ENCODE measurements at regions not wholly inside any gene's neighbourhood (a gene's known extent, or its start where the extent isn't known, plus 50 kb on each side); places are given as distances from the start of the nearest gene placed in this dataset.

DNA sequence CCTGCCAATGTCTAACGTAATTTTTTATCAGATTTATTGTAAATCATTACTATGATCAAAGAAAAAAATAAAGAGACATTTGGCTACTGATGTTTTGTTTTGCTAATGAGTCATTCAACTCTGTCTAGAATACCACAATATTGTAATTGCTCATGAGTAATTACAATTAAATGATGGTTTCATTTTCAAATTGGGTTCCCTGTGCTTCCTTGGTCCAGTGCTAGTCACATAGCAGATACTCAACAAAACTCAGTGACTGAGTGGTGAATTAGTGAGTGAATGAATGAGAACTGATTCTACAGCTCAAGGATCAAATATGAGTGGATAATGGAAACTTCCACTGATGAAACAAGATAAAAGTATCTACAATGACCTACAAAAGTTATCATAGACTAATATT, 304.7 kb downstream of the POU4F1 start:
- Histone ChIP-seq H3K9ac (ENCODE audit: low read length) (no peak overlapping the region), H3K9me3 (ENCODE audit: low read length) (no peaks in the 10 kb centered on the region), H2AFZ (ENCODE audit: low read depth, low read length) (no peak overlapping the region), H3K4me2 (ENCODE audit: low read length) (no peak overlapping the region), H3K4me3 (ENCODE audit: low read length) (no peak overlapping the region), H3K36me3 (ENCODE audit: insufficient read depth, low read length) (no peaks in the 10 kb centered on the region), H4K20me1 (ENCODE audit: insufficient read depth) (no peaks in the 10 kb centered on the region), H3F3A (ENCODE audit: insufficient read depth, low read length, poor library complexity, severe bottlenecking) (no peaks in the 10 kb centered on the region), H3K79me2 (replicated peaks; ENCODE audit: insufficient read depth, low read length) (no peaks in the 10 kb centered on the region), H3K27ac (ENCODE audit: low read length) (no peak overlapping the region), H3K27me3 (ENCODE audit: insufficient read depth, low read depth, low read length) (no peaks in the 10 kb centered on the region), H3K9me2 (ENCODE audit: insufficient read depth, low read length) (no peaks in the 10 kb centered on the region)
- TF ChIP-seq, protein P1, sequence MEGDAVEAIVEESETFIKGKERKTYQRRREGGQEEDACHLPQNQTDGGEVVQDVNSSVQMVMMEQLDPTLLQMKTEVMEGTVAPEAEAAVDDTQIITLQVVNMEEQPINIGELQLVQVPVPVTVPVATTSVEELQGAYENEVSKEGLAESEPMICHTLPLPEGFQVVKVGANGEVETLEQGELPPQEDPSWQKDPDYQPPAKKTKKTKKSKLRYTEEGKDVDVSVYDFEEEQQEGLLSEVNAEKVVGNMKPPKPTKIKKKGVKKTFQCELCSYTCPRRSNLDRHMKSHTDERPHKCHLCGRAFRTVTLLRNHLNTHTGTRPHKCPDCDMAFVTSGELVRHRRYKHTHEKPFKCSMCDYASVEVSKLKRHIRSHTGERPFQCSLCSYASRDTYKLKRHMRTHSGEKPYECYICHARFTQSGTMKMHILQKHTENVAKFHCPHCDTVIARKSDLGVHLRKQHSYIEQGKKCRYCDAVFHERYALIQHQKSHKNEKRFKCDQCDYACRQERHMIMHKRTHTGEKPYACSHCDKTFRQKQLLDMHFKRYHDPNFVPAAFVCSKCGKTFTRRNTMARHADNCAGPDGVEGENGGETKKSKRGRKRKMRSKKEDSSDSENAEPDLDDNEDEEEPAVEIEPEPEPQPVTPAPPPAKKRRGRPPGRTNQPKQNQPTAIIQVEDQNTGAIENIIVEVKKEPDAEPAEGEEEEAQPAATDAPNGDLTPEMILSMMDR (IDR thresholded peaks at IDR 0.05; ENCODE audit: poor library complexity, severe bottlenecking), result no peak
- TF ChIP-seq, protein P2, sequence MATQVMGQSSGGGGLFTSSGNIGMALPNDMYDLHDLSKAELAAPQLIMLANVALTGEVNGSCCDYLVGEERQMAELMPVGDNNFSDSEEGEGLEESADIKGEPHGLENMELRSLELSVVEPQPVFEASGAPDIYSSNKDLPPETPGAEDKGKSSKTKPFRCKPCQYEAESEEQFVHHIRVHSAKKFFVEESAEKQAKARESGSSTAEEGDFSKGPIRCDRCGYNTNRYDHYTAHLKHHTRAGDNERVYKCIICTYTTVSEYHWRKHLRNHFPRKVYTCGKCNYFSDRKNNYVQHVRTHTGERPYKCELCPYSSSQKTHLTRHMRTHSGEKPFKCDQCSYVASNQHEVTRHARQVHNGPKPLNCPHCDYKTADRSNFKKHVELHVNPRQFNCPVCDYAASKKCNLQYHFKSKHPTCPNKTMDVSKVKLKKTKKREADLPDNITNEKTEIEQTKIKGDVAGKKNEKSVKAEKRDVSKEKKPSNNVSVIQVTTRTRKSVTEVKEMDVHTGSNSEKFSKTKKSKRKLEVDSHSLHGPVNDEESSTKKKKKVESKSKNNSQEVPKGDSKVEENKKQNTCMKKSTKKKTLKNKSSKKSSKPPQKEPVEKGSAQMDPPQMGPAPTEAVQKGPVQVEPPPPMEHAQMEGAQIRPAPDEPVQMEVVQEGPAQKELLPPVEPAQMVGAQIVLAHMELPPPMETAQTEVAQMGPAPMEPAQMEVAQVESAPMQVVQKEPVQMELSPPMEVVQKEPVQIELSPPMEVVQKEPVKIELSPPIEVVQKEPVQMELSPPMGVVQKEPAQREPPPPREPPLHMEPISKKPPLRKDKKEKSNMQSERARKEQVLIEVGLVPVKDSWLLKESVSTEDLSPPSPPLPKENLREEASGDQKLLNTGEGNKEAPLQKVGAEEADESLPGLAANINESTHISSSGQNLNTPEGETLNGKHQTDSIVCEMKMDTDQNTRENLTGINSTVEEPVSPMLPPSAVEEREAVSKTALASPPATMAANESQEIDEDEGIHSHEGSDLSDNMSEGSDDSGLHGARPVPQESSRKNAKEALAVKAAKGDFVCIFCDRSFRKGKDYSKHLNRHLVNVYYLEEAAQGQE (IDR thresholded peaks at IDR 0.05; ENCODE audit: borderline replicate concordance), result no peak
- TF ChIP-seq RAD21 (conservative IDR thresholded peaks at IDR 0.05) (no peak), TAF1 (IDR thresholded peaks at IDR 0.05; ENCODE audit: low read depth) (no peak)

DNA sequence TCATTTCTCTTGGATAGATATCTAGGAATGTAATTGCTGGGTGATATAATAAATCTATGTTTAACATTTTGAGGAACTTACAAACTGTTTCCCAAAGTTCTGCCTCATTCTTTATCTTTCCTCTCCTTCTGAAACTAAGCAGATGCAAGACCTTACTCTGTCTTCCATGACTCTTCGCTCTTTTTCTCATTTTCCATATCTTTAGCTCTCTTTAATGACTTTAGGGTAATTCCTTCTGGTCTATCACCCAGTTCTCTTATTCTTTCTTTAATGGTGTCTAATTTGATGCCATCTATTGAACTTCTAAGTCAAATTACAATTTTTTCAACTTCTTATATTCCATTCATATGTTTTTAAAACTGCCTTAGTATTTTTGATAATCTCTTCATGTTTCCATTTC, 316.6 kb downstream of the POU4F1 start:
- Histone ChIP-seq H2AFZ (ENCODE audit: low read depth, low read length) (no peak overlapping the region), H4K20me1 (ENCODE audit: insufficient read depth) (no peaks in the 10 kb centered on the region), H3K27ac (ENCODE audit: low read length) (no peak overlapping the region), H3K79me2 (replicated peaks; ENCODE audit: insufficient read depth, low read length) (no peaks in the 10 kb centered on the region), H3K4me3 (ENCODE audit: low read length) (no peak overlapping the region), H3F3A (ENCODE audit: insufficient read depth, low read length, poor library complexity, severe bottlenecking) (no peaks in the 10 kb centered on the region), H3K4me2 (ENCODE audit: low read length) (no peak overlapping the region), H3K9me2 (ENCODE audit: insufficient read depth, low read length) (no peaks in the 10 kb centered on the region), H3K27me3 (ENCODE audit: insufficient read depth, low read depth, low read length) (no peaks in the 10 kb centered on the region), H3K9ac (ENCODE audit: low read length) (no peak overlapping the region), H3K9me3 (ENCODE audit: low read length) (peaks cover 7% of the 10 kb centered on the region), H3K36me3 (ENCODE audit: insufficient read depth, low read length) (no peaks in the 10 kb centered on the region)
- TF ChIP-seq MXI1 (conservative IDR thresholded peaks at IDR 0.05; ENCODE audit: poor library complexity, severe bottlenecking) (no peak), EZH2 (IDR thresholded peaks at IDR 0.05; ENCODE audit: borderline replicate concordance, insufficient read depth, low read length, poor library complexity, severe bottlenecking) (no peak)
- TF ChIP-seq, protein P2 (IDR thresholded peaks at IDR 0.05; ENCODE audit: borderline replicate concordance), result no peak
- TF ChIP-seq, protein P1 (IDR thresholded peaks at IDR 0.05; ENCODE audit: poor library complexity, severe bottlenecking), result no peak

All from neural cell (in vitro differentiated cells).